T-cell (primary cell): ENCODE measurements at regions not wholly inside any gene's neighbourhood (a gene's known extent, or its start where the extent isn't known, plus 50 kb on each side); places are given as distances from the start of the nearest gene placed in this dataset.

ENCODE experiments used
- ATAC-seq, 4 experiments: fragments of 200-7000 bp in 3 of 4; fragments of 150-1000 bp in 1 of 4; cut with Tn5 transposase; replicated peaks in 1 of 4; 1 replicate in 3 of 4; 2 replicates in 1 of 4; pipeline ENCODE4 v1.10.0; 2021; ENCODE audit warnings: moderate library complexity in 3 of 4, mild to moderate bottlenecking in 2 of 4, moderate number of reproducible peaks in 1 of 4
- CTCF ChIA-PET, 2 donors: fragments of 300-600 bp; sonication (Branson Sonifier 250); formaldehyde crosslinking; loops; one replicate each; lab custom pipeline; 2022; ENCODE audit warnings: antibody characterized with exemption in 2 of 2; lab: Charles Lee
- POLR2A ChIA-PET, 2 donors: fragments of 300-600 bp; sonication (Branson Sonifier 250); formaldehyde crosslinking; loops; one replicate each; lab custom pipeline; 2022; ENCODE audit warnings: antibody characterized with exemption in 2 of 2; lab: Charles Lee
- DNase-seq, 35 experiments: peaks; one replicate each; pipeline versions ENCODE4 v3.0.0 to v3.0.0-alpha.2; 2013 to 2023
- H3K27ac ChIP-seq: one replicate; pipeline ENCODE4 v1.5.1; 2013; ENCODE audit warnings: low read length
- H3K27me3 ChIP-seq, 2 experiments: replicated peaks in 1 of 2; 1 replicate in 1 of 2; 2 replicates in 1 of 2; pipeline versions ENCODE4 v1.6.1 to v1.7.0; 2013; ENCODE audit warnings: low read length in 1 of 2, mixed read lengths in 1 of 2; ENCODE audit not compliant: control insufficient read depth in 2 of 2, insufficient read depth in 2 of 2; ENCODE audit errors: extremely low read depth in 1 of 2
- H3K36me3 ChIP-seq, 2 donors: 1 replicate in 1 of 2; 2 replicates in 1 of 2; pipeline versions ENCODE4 v1.6.1 to v1.7.0; 2013; ENCODE audit warnings: low read length in 1 of 2; ENCODE audit not compliant: control insufficient read depth in 2 of 2, insufficient read depth in 1 of 2; ENCODE audit errors: extremely low read depth in 1 of 2
- H3K4me1 ChIP-seq, 2 experiments: 1 replicate in 1 of 2; 2 replicates in 1 of 2; pipeline versions ENCODE4 v1.6.1 to v1.7.0; 2013; ENCODE audit warnings: low read length in 2 of 2, mixed read lengths in 1 of 2; ENCODE audit not compliant: insufficient read depth in 2 of 2, control insufficient read depth in 1 of 2; ENCODE audit errors: extremely low read depth in 1 of 2
- H3K4me3 ChIP-seq, 2 donors: 1 replicate in 1 of 2; 2 replicates in 1 of 2; pipeline versions ENCODE4 v1.5.1 to v1.7.0; 2013; ENCODE audit warnings: mild to moderate bottlenecking in 2 of 2, low read length in 1 of 2, moderate library complexity in 1 of 2; ENCODE audit not compliant: control insufficient read depth in 1 of 2; ENCODE audit errors: extremely low read depth in 1 of 2
- H3K9me3 ChIP-seq: 2 replicates; pipeline ENCODE4 v1.7.0; 2013
- H3K27ac Mint-ChIP-seq, 2 donors: one replicate each; pipeline ENCODE4 v1.8.0; 2020 to 2021; ENCODE audit warnings: mild to moderate bottlenecking in 2 of 2, mixed read lengths in 2 of 2
- H3K27me3 Mint-ChIP-seq, 2 donors: one replicate each; pipeline ENCODE4 v1.8.0; 2021 to 2022; ENCODE audit warnings: mixed read lengths in 2 of 2
- H3K36me3 Mint-ChIP-seq: one replicate; pipeline ENCODE4 v1.8.0; 2021; ENCODE audit warnings: mixed read lengths
- H3K4me1 Mint-ChIP-seq, 3 donors: one replicate each; pipeline ENCODE4 v1.8.0; 2020 to 2022; ENCODE audit warnings: mixed read lengths in 3 of 3, mild to moderate bottlenecking in 1 of 3
- H3K4me3 Mint-ChIP-seq, 3 donors: one replicate each; pipeline ENCODE4 v1.8.0; 2020 to 2022; ENCODE audit warnings: mild to moderate bottlenecking in 3 of 3, mixed read lengths in 3 of 3, moderate library complexity in 3 of 3
- H3K9me3 Mint-ChIP-seq, 3 donors: one replicate each; pipeline ENCODE4 v1.8.0; 2020 to 2022; ENCODE audit warnings: mixed read lengths in 3 of 3
- WGBS: methylation state at CpG from one replicate; pipeline ENCODE4 v1.1.5; 2013; ENCODE audit warnings: missing lambda C conversion rate; ENCODE audit not compliant: insufficient coverage; 5-methylcytosine and 5-hydroxymethylcytosine counted together

GRCh38 chr5:51096859-51097258, 286.4 kb upstream of the ISL1 start:
- ChIA-PET CTCF (no interaction called here), POLR2A (no interaction called here)
- no peaks in the 10 kb centered on the region for H3K36me3 ChIP-seq
- DNase-seq (no peak), ATAC-seq (no peak)
- Mint-ChIP-seq H3K36me3 (no peaks in the 10 kb centered on the region), H3K4me3 (no peak overlapping the region), H3K4me1 (no peaks in the 10 kb centered on the region), H3K9me3 (no peaks in the 10 kb centered on the region), H3K27ac (no peak overlapping the region), H3K27me3 (no peaks in the 10 kb centered on the region)
- H3K9me3 ChIP-seq: no peaks in the 10 kb centered on the region
- H3K4me3 ChIP-seq: no peak overlapping the region
- H3K4me1 ChIP-seq: no peaks in the 10 kb centered on the region
- H3K27ac ChIP-seq: no peak overlapping the region
- 64% methylated on average over 2 of the region's 3 CpGs for WGBS
- H3K27me3 ChIP-seq: no peaks in the 10 kb centered on the region

DNA sequence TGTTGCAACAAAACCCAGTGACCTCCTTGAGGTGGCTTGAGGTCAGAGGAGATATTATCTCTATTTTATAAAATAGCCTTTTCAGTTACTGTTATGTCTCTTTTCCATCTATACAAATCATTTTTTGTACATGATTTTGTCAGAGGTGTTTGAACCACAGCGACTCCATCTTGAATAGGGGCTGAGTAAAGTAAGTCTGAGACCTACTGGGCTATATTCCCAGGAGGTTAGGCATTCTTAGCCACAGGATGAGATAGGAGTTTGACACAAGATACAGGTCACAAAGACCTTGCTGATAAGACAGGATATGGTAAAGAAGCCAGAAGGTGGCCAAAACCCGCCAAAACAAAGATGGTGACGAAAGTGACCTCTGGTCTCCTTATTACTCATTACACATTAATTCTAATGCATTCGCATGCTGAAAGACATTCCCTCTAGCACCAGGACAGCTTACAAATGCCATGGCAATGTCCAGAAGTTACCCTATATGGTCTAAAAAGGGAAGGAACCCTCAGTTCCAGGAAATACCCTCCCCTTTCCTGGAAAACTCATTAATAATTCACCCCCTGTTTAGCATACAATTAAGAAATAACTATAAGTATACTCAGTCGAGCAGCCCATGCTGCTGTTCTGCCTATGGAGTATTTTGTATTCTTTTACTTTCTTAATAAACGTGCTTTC, 283.9 kb upstream of the ISL1 start:
- Mint-ChIP-seq H3K27ac (no peak overlapping the region), H3K36me3 (no peaks in the 10 kb centered on the region)

DNA sequence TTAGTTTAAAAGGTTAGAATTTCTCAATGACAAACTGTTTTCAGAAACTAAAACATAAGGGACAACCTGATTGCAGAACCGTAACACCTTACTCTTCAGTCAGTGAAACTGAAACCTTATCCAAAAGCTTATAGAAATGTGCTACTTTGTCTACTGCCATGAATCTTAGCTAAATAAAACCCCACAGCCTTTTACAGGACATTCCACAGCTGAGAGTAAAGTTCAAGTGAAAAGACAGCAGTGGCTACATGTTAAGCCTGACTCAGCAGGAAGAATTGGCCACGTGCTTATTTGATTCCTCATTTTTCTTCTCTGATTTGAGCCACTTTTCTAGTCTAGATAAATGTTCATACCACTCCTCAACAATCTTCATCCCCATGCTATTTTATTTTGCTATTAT, 278.7 kb upstream of the ISL1 start:
- Histone ChIP-seq H3K27ac (no peak overlapping the region), H3K9me3 (no peaks in the 10 kb centered on the region), H3K36me3 (no peaks in the 10 kb centered on the region), H3K27me3 (no peaks in the 10 kb centered on the region), H3K4me3 (no peak overlapping the region), H3K4me1 (no peaks in the 10 kb centered on the region)
- Mint-ChIP-seq H3K27me3 (no peaks in the 10 kb centered on the region), H3K4me1 (no peaks in the 10 kb centered on the region), H3K4me3 (no peak overlapping the region), H3K36me3 (no peaks in the 10 kb centered on the region), H3K27ac (no peak overlapping the region), H3K9me3 (peaks cover 2 to 15% (median 10%) of the 10 kb centered on the region in 3 donors)
- ChIA-PET POLR2A (no interaction called here), CTCF (no interaction called here)
- WGBS: no CpG with 5 or more reads among the region's 2 CpGs
- no peak for ATAC-seq
- no peak for DNase-seq

More for the DNA sequence above, 283.9 kb upstream of the ISL1 start:
- Mint-ChIP-seq H3K27me3 (no peaks in the 10 kb centered on the region), H3K4me1 (no peaks in the 10 kb centered on the region), H3K4me3 (no peak overlapping the region), H3K9me3 (peaks cover 0 to 6% (median 0%) of the 10 kb centered on the region in 3 donors)
- DNase-seq (no peak), ATAC-seq (no peak)
- no peaks in the 10 kb centered on the region for H3K36me3 ChIP-seq
- CTCF ChIA-PET: no interaction called here
- POLR2A ChIA-PET: no interaction called here
- no peaks in the 10 kb centered on the region for H3K27me3 ChIP-seq
- H3K9me3 ChIP-seq: no peaks in the 10 kb centered on the region
- H3K27ac ChIP-seq: no peak overlapping the region
- no peaks in the 10 kb centered on the region for H3K4me1 ChIP-seq
- no peak overlapping the region for H3K4me3 ChIP-seq
- 78% methylated on average over 3 of the region's 6 CpGs for WGBS

GRCh38 chr5:51109786-51110410, 273.4 kb upstream of the ISL1 start:
- Mint-ChIP-seq H3K4me3 (no peak overlapping the region), H3K27ac (no peak overlapping the region), H3K4me1 (no peaks in the 10 kb centered on the region), H3K9me3 (peaks cover 2 to 24% (median 12%) of the 10 kb centered on the region in 3 donors), H3K36me3 (no peaks in the 10 kb centered on the region), H3K27me3 (no peaks in the 10 kb centered on the region)
- CTCF ChIA-PET: no interaction called here
- H3K9me3 ChIP-seq: no peaks in the 10 kb centered on the region
- no peaks in the 10 kb centered on the region for H3K36me3 ChIP-seq
- no peak overlapping the region for H3K4me3 ChIP-seq
- no peak for DNase-seq
- H3K27ac ChIP-seq: no peak overlapping the region
- POLR2A ChIA-PET: no interaction called here
- no peaks in the 10 kb centered on the region for H3K27me3 ChIP-seq
- WGBS: 80% methylated on average over 1 of the region's 3 CpGs
- no peaks in the 10 kb centered on the region for H3K4me1 ChIP-seq
- no peak for ATAC-seq

- ChIA-PET CTCF (no interaction called here), POLR2A (no interaction called here)
- DNase-seq: no peak
- peaks cover 14 to 25% (median 15%) of the 10 kb centered on the region in 3 donors for H3K9me3 Mint-ChIP-seq
- ATAC-seq: no peak
- no peaks in the 10 kb centered on the region for H3K36me3 Mint-ChIP-seq
- no peaks in the 10 kb centered on the region for H3K27me3 Mint-ChIP-seq
- no peak overlapping the region for H3K4me3 Mint-ChIP-seq
- Histone ChIP-seq H3K36me3 (no peaks in the 10 kb centered on the region), H3K27ac (no peak overlapping the region), H3K9me3 (no peaks in the 10 kb centered on the region), H3K4me3 (no peak overlapping the region), H3K27me3 (no peaks in the 10 kb centered on the region), H3K4me1 (no peaks in the 10 kb centered on the region)
- no peaks in the 10 kb centered on the region for H3K4me1 Mint-ChIP-seq
- no peak overlapping the region for H3K27ac Mint-ChIP-seq
Measured at GRCh38 chr5:51131266-51131665, 252.0 kb upstream of the ISL1 start.

DNA sequence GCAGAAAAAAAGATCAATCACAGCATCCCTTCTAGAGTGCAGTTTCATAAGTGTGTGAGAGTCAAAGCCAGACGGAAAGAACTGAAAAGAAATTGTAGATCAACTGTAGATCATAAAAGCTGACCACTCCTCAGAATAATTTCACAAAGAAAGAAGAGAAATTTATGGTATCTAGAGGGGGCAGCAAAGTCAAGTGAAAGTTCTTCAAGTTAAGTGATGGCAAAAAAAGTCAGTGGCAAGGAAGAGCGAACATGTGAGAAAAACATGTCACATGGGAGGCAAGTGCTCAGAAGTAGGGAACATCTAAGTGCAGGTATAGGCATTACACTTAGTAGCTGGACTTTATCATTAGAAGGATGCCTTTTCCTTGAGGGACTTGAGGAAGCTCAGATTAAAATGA, 245.1 kb upstream of the ISL1 start:
- WGBS: 64% methylated on average over 1 of the region's 2 CpGs
- H3K4me1 Mint-ChIP-seq: no peaks in the 10 kb centered on the region
- Histone ChIP-seq H3K4me3 (no peak overlapping the region), H3K27me3 (no peaks in the 10 kb centered on the region), H3K27ac (no peak overlapping the region), H3K9me3 (no peaks in the 10 kb centered on the region), H3K36me3 (no peaks in the 10 kb centered on the region), H3K4me1 (no peaks in the 10 kb centered on the region)
- H3K9me3 Mint-ChIP-seq: peaks cover 7 to 24% (median 13%) of the 10 kb centered on the region in 3 donors
- no peak overlapping the region for H3K4me3 Mint-ChIP-seq
- ATAC-seq (no peak), DNase-seq (no peak)
- ChIA-PET CTCF (no interaction called here), POLR2A (no interaction called here)
- no peaks in the 10 kb centered on the region for H3K27me3 Mint-ChIP-seq
- H3K36me3 Mint-ChIP-seq: no peaks in the 10 kb centered on the region
- H3K27ac Mint-ChIP-seq: no peak overlapping the region
